Superior temporal gyrus (tissue), 1 donor: ENCODE measurements at regions not wholly inside any gene's neighbourhood (a gene's known extent, or its start where the extent isn't known, plus 50 kb on each side); places are given as distances from the start of the nearest gene placed in this dataset.

Experiments
- DNase-seq: peaks from one replicate; pipeline ENCODE4 v3.0.0-alpha.2; 2016; ENCODE audit errors: extremely low spot score

DNA sequence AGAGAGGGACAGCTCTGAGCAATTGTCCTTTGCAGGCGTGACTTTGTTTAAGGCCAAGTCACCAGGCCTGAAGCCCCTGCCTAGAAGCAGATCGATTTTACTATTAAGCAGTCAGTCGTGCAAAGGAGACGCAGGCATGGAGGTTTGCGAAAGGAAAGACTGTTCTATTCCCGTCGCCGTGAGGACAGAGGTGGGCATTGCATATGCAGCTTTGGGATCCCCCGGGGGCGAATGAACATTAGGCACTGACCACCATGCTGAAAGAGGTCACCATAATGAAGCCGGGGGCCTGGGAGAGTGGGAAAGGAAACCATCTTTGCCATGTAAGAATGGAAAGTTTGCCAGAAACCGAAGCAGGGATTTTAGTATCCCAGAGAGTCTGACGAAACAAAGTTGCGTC is 231.6 kb downstream of the BCL11A start:
- no peak for DNase-seq

DNA sequence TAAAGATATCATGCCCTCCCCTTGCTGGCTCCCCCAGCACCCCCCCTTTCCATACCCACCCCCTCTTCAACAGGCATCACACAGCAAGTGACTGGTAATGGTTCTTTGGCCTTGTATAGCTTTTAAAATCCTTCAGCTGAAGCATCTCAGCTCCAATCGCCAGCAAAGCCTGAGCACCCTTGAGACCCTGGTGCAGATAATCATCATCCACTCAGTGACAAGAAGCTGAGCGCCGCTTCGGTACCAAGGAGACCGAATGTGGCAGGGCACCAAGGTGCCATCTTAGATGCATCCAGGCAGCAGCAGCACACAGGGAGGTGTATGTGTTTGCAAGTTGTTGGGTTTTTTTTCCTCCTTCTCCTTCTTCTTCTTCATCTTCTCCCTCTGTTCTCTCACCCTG is 232.7 kb downstream of the BCL11A start:
- DNase-seq, result no peak

GRCh38 chr2:60319031-60319547 is 234.4 kb downstream of the BCL11A start:
- DNase-seq, result no peak

DNA sequence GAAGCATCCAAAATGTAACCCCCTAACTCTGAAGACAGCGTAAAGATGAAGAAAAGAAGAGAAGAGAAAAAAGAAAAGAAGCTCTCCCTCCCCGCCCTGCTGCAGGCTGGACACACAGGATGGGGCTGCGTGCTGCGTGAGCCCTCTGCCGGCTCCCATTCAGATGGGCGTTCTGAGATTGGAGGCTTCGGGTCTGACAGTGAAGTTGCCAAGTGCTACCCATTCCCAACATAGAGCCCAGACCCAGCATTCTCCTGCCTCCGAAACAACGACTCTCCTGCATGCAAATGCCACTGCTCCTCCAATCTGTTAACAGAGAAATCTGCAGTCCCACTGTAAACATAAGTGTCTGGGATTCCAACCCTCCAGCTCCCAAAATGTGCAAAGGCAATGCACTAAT is 234.9 kb downstream of the BCL11A start:
- no peak for DNase-seq

GRCh38 chr2:60317844-60318243 is 235.6 kb downstream of the BCL11A start:
- DNase-seq, result no peak

DNA sequence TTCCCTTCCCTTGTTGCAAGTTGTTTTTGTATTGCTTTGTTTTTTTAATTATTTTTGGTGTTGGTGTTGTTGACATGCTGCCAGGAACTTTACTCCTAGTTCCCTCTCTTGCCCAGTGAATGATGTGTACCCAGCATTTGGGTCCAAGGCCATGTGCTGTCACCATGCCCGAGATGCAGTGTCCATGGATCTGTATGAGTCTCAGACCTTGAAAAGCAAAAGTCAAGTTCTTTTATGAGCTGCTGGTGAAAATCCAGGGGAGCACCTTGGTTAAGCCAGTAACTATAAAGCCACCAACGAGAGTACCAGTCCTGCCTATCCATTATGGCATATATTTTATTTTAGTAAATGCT is 236.4 kb downstream of the BCL11A start:
- no peak for DNase-seq

DNA sequence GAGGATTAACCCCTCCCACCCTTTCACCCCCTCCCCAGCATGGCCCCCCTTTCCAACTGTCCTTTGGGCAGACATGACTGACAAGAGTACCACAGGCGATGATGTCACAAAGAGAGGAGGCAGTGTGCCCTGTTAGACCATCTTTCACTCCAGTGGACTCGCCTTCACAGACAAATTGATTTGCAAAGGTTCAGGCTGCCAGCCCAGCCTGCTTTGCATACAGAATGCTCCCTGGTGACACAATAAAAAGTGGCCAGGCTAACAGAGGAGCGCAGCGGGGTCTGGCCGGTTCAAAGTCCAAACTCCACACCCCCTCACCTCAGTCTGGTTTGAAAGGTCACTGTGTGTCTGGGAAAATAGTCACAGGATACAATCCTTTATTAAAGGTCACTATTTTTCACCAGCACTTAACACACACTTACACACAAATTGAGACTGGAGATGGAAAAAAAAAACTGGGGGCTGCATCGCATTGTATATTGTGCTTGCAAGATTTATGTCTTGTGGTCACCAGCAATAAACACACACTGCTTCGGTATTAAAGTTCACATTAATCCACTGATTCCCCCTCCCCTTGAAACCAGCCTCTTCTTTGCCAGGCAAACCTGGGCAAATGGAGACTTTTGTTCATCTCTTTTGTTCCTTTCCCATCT is 236.9 kb downstream of the BCL11A start:
- no peak for DNase-seq

DNA sequence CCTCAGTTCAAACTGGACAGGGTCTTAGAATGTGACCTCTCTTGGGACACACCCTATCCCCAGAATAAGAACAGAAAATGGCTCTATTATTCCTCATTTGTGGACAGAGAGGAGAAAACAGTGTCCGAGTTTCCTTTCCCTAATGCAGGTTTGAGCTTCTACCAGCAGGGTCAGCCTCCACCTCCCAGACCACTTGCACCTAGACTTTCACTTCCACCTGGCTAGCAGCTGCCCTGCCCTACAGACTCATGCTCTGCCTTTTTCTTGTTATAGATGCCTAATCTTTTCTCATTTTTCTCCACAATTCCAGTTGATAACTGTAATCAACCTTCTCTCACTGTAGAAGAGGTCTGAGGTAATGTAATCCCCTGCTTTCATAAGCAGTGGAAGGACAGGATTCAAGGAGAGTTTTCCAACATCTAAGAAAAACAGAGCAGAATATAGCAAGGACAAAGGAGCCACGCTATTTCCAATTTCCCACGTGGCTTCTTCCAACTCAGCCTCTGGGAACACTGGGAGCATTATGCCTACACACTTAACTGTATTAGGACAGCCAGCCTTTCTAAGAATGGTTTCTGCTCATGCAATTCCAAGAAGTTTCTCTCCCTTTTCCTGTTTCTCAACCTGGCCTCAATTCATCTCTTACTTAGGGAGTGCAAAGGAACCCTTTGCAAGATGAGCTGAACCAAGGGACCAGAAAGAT is 239.8 kb downstream of the BCL11A start:
- no peak for DNase-seq

GRCh38 chr2:60312618-60313017 is 240.8 kb downstream of the BCL11A start:
- DNase-seq, result no peak

- DNase-seq, result no peak
Observed at GRCh38 chr2:60311524-60311923, 241.9 kb downstream of the BCL11A start.

GRCh38 chr2:60309941-60310660 is 243.4 kb downstream of the BCL11A start:
- no peak for DNase-seq

- no peak for DNase-seq
Observed at GRCh38 chr2:60309336-60309735, 244.1 kb downstream of the BCL11A start.

DNA sequence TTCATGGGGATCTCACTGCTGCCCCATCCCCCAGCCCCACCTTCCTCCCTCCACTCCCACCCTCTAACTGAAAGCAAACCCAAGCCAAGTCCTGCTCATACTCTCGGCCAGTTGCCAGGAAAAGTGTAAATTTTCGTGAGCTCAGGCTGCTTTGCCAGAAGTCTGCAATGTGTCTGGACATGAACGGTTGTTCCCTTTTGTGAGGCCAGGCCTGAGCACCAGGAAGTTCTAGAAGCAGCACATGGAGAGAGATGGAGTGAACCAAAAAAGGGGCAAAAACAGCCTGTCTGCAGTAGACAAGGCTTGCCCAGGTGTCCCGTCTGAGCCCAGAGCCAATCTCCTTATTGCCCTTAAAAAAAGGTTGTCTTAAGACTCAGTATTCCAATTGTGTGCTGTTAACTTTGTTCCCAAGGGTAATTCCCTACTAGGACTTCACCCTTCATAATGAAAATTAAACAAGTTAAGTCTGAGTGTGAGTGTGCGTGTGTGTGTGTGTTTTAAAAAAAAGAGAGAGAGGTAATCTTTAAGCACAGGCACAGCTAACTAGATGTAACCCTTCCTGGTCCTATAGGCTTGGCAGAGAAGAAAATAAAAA is 247.1 kb downstream of the BCL11A start:
- no peak for DNase-seq

DNA sequence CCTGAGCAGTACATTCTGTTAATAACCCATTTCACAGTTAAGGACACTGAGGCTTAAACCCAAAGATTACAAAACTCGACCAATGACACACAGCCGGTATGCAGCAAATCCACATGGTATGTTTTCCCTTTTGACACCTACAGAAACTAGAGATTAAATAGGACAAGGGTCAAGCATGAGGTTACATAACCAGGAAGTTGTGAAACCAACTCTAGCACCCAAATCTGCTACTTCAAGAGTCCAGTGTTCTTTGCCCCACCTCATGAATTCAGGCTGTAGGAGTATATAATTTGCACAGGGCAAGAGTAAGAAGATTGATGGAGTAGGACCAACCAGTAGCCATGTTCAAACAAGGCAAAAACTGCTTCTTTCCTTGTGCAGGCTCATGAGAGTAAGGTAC is 249.8 kb downstream of the BCL11A start:
- no peak for DNase-seq

DNA sequence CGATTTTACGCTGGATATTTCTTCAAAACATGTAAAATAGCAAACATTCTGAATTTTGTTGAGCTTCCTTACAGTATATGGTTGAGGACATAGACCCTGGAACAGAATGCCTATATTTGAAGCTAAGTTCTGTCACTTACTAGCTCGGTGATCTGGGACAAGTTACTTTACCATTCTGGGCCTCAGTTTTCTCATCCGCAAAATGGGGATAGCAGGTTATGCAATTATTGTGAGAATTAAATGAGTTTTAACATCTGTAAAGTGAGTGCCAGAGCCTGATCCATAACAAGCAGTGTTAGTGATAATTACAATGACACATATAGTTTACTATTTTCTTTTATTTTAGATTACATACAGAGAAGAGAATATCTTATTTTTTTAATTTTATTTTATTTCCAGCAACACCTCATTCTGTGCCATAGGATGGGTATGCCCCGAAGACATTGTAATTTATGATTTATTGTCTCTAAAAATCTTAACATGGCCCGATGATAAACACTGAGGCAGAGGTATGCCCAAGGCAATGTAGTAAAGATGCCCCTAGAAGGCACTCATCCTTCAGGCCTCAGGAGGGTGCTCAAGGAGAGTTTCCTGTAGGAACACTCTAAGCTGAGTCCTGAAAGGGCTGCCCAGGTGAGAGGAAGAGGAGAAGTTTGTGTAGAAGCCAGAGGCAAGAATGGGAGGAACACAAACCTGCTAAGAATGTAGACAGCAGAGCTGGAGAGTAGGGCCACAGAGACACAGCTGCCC is 250.9 kb downstream of the BCL11A start:
- DNase-seq, result no peak

DNA sequence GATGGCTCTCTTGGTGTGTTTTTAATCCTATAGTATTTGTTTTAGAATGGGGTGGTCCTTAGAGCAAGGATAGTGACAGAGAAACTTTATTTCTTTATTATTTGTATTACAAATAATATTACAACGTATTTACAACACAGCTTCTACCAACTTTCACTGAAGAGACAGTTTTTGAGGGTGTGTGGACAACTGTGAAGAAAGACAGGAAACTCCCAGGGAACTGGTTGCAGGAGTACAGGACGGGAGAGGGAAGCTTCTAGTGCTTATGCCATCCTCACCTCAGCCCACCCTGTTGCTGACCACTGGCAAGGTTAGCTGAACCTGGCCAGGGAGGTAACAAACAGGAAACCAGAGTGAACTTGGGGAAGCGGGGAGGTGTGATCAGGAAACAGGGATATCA is 251.7 kb downstream of the BCL11A start:
- DNase-seq, result no peak

DNA sequence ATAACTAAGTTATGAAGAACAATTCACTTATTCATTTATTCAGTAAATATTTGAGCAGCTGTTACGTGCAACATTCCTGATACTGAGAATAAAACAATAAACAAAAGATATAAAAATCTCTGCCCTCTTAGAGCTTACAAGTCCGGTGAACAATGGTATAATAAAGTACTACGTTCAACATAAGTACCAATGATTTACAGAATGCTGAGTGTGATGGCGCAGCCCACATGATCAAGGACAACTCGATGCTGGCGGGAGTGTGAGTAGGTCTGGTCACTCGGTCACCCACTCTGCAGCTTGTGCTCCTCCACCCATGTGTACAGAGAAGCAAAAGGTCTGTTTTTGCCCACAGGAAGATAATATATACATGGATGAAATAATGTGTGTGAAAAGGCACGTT is 254.3 kb downstream of the BCL11A start:
- no peak for DNase-seq

DNA sequence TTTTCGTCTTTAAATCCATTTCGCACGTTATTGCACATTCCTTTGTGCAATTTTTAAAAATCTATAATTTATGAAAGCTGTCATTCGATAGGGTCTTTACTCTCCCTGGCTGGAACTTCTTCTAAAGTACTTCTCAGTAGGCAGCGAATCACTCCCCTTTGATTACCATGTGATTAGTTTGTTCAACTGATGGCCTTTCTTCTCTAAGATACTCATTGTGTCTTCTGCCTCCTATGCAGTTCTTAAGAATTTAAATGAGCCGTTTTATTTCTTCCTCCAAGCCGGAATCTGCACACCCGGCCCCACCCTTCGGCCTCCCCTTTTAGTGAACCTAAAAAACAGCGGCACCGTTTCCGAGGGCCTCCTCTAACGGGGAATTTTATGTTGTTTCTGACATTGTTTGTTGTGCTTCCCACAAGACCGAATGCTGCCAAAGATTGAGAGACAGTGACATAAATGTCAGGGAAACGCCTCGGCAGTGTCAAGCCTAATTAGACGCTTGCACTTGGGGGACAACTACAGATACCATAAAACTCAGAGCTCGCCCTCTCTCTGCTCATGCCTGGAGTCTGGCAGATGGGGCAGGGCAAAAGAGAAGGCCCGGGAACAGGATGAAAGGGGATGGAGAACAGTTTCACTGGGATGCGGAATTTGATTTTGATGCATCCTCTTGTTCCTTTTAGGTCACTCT is 255.3 kb downstream of the BCL11A start:
- DNase-seq, result no peak

DNA sequence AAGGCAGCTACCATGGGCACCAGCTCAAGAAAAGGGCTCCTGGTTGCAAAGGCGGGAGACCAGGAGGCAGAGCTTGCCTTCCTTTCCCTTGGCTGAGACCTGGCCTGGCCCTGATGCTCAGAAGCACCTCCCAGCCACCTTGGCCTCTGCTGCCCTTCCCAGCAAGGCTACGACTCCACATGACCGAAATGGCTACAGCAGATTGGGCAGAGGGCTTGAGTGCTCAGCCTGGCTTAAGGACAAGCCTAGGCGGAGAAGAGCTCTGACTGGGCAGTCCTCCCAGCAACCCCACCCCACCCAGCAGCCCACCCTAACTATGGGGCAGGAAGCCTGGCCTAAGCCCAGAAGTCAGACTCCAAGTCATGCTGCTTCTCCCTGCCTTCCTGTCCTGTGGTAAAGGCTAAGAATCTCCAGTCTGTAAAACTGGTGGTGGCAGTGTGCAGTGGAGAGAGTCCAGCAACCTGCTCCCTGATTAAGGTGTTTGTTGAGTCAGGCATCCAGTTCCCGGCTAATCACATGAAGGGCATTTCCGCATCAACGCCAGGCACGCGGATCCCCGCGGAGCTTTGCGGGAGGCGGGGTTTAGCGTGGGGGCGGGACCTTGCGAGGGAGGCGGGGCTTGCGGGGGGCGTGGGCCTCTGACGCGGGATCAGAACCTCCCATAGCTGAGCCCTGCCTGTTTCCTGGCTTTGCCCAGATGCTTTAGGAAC is 256.0 kb downstream of the BCL11A start:
- DNase-seq, result no peak

- DNase-seq, result no peak
Observed at GRCh38 chr2:60296219-60296955, 257.1 kb downstream of the BCL11A start.
